Stimulated activated CD8-positive, alpha-beta memory T cell treated with anti-CD3 and anti-CD28 coated beads, Interleukin-7, amount 100 ng/mL, for 24 hours (primary cell): ENCODE measurements at regions not wholly inside any gene's neighbourhood (a gene's known extent, or its start where the extent isn't known, plus 50 kb on each side); places are given as distances from the start of the nearest gene placed in this dataset.
"Not testable (repeated sequence)": the region's sequence is repeated elsewhere in the genome, so short reads cannot be mapped to it uniquely, and the experiment has no call there.

Experiments
- DNase-seq: peaks from one replicate; pipeline ENCODE4 v3.0.0-alpha.2; 2020; ENCODE audit warnings: low read depth

DNA sequence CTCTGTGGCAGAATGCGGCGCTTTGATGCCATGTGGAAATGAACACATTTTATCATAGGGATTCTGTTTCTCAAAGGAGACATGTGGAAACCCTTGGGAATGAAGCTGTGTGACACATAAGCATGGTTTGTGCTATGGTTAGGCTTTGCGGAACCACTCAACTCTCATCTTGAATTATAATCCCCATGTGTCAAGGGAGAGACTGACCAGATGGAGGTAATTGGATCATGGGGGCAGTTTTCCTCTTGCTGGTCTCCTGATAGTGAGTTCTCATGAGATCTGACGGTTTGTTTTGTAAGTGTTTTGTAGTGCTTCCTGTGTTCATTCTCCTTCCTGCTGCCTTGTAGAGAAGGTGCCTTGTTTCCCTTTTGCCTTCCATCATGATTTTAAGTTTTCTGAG lies 1109.2 kb upstream of the ALCAM start:
- DNase-seq: no peak

DNA sequence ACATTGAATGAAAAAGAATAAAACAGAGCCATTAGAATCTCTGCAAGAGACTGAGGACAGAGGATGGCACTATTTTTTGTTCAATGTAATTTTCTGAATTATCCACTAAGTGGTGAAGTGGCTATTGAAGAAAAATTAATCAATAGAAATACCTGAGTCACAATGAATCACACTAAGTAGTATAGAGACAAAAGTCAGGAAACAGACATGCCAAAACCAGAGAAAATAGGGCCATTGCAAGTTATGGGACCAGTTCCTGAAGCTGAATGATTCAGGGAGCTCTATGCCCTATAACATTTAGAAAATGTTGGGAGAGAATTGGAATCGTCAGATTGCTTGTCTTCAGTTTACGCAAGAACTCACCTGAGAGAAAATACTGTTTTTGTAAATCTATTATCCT lies 1103.2 kb upstream of the ALCAM start:
- no peak for DNase-seq

DNA sequence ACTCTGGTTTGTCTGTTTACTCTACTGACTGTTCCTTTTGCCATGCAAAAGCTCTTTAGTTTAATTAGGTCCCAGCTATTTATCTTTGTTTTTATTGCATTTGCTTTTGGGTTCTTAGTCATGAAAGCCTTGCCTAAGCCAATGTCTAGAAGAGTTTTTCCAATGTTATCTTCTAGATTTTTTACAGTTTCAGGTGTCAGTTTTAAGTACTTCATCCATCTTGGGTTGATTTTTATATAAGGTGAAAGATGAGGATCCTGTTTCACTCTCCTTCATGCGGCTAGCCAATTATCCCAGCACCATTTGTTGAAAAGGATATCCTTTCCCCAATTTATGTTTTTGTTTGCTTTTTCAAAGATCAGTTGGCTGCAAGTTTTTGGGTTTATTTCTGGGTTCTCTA lies 1100.5 kb upstream of the ALCAM start:
- not testable (repeated sequence) for DNase-seq

DNA sequence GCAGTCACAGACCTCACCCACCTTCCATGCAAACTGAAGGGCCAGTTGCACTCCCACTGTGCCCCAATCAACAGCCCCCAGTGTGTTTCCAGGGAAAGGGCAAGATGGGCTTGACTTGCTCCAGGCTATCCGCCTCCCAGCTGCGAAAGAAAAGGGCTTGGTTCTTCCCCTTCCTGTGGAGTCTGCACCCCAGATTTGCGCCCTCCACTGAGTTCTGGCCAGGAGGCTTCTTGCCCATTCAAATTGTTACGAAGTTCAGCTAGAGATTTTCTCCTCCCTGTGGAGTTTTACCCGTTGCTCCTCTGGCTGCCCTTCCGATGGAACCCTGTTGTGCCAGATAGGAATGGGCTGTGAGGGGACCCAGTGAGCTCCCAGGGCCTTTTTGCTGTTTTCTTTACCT lies 1096.9 kb upstream of the ALCAM start:
- DNase-seq: no peak

DNA sequence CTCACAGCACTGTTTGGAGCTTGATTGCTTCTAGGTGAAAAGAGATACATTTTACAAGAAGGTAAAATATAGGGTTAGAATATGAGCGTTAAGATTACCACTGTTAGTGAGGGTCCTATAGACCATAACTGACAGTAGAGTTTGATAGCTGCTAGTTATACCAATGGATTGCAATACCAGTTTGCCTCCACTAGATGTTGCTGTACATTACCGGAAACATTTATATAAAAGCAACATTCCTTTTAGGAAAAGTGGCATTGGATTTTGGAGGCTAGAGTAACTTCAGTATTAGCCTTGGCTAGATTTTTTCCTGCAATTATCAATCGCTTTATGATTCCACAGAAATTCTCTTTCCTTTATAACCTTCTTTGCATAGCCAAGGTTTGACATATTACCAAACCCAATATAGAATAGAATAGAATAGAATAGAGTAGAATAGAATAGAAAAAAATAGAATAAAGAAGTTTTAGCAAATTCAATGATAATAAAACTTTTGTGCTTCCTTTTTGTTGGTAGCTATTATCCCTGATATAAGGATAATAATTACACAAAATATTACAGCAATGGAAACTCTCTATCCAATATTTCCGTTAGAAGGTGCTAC lies 1093.6 kb upstream of the ALCAM start:
- DNase-seq: no peak

DNA sequence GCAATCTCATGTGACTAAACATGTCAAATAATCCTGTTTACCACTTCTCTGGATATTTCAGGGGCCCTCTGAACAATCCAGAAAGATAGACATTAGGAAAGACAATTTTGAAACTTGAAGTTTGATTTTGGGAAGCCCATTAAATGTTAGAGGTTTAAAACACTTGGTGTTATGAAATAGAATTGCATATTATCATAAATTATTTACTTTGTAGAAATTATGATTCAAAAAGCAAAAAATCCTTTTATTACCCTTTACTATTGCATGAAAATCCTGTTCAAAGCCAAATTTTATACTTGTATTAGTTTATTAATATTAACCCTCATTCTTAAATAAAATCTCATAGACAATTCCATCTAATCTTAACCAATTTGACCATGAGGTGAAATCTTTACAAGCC lies 1091.5 kb upstream of the ALCAM start:
- DNase-seq: no peak

DNA sequence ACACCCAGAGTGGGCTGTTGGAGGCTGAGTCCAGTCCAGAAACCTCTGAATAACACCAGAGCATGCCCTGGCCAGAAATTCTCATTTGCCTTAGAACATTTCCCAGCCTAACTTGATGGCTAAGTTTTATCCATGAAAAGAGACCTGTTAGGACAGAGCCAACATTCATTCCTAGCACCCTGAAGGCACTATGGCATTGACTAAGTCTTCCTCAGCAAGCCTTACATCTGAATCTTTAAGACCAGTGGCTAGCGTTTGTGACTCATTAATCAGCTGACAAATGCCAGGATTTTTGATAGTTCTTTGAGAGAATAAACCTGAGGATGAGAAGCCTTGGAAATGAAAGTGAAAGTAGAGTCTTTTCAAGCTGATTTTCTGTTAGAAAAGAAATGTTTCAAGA lies 1087.1 kb upstream of the ALCAM start:
- DNase-seq: no peak

DNA sequence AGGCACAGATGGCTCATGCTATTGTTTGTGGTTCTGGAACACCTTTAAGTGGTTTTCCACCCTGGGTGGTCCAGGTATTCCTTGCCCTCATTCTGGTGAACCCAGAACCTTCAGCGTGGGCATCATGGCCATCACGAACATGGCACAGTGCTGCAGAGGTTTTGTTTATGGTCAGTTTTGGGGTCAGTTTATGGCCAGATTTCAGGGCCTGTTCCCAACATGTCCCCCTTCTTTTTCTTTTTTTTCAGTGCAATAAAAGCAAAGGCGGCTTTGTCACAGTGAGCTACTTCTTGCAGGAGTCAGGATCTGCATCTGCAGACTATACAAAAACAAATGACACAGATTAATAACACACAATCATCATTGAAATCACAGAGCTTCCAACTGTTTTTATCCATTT lies 1085.0 kb upstream of the ALCAM start:
- DNase-seq: no peak

DNA sequence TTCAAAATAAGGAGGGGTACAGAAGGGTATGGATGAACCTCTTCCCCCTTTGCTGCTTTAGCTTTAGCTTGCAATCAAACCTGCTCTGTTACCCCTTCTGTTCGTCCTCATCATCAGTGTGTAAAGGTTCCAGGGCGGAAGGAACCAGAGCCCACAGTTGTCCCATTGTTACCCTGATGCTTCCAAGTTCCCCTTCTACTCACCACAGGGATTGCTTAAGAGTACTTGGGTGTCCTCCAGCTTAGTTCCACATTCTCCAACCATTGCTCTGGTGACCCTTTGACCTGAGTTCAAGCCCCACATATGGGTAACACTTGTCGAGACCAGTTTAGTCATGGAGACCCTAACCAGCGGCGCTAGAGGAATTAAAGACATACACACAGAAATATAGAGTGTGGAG lies 1080.1 kb upstream of the ALCAM start:
- DNase-seq: no peak

DNA sequence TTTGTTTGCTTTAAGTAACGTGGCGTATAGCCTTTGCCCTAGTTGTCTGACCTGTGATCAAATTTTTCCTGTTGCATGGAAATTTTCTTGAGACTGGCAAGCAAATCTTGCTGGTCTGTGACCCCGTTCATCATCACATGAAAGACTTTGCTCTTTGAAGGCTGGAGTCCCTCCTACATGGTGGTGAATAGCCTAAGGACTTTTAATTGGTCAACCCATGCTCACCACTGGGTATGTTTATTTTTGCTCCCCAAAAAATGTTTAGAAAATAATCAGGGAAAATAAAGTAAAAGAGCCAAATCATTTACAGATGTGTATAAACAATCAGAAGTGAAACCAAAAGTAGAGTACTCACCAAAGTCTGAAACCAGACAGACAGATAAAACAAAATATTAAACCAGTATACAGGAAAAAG lies 1075.3 kb upstream of the ALCAM start:
- DNase-seq: no peak

DNA sequence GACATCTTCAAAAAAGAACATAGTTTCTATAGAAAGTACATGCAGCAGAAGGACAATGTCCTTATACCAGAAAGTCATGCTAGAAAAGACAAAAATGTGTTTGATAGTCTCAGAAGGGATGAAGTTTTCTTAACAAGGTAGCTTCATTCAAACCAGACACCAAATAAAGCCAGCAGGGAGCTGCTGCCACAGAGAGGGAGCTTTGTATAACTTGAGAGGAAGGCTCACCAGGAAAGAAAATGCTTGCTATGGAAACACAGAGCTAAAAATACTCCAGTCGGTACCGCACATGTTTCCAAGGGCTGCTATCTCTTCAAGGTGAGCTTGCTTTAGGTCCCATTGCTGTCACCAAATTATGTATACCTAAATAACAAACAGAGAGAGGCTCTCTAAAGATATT lies 1074.8 kb upstream of the ALCAM start:
- no peak for DNase-seq

DNA sequence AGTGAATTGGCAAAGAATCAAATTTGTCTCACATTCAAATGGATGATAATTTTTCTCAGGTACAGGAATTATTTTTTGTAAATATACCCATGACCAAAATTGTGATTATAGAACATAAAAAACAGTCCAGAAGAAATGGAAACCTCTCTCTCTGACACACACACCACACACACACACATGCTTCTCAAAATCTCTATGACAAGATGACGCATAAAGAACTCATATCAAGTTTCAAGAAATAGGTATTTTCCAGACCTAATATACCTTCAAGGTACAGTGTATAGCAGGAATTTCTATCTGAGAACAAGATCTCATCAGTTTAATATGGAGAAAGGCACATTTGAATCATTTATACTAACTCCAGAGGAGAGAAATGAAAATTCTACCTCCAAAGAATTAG lies 1069.1 kb upstream of the ALCAM start:
- no peak for DNase-seq

DNA sequence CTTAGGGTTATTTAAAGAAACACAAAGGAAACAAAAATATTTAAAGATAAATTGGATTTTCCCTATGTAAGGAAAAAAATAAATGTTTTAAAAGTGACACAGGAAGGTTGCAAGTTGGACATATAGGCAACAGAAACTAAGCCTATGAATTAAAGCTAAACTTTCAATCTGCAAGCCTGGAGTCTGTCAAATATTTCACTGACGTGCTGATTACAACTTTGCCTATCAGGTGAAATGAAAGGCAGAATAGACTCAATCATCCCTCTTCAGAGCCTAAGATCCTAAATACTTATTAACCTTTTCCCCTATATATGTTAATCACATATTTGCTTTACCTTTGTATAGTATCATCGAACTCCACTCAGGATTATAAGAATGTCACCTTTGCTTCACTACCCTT lies 1068.0 kb upstream of the ALCAM start:
- no peak for DNase-seq

DNA sequence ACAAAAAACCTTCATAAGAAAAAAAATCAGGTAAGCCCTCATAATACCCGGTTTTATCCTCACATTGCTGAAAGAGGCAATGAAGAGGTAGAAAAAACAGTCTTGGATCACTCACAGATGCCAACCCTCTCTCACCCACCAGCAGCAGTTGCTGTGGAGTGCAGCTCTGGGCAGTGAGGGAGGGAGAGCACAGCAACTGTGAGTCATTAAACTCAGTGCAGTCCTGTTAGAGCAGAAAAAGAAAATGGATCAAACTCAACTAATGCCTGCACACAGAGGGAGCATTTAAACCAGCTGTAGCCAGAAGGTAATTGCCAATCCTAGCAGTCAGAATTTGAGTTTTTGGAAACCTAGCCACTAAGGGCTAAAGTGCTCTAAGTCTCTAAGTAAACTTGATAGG lies 1050.6 kb upstream of the ALCAM start:
- DNase-seq: no peak

DNA sequence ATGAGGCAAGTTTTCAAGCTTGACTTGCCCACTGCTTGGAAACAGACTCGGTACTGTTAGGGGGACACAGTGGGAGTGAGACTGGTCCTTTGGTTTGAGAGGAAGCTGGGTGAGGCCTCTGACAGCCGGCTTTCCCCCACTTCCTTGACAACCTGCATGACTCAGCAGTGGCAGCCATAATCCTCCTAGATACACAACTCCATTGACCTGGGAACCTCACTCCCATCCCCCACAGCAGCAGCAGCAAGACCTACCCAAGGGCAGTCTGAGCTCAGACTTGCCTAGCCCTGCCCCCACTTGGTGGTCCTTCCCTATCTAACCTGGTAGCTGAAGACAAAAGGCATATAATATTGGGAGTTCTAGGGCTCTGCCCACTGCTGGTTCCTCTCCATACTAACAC lies 1043.5 kb upstream of the ALCAM start:
- no peak for DNase-seq

DNA sequence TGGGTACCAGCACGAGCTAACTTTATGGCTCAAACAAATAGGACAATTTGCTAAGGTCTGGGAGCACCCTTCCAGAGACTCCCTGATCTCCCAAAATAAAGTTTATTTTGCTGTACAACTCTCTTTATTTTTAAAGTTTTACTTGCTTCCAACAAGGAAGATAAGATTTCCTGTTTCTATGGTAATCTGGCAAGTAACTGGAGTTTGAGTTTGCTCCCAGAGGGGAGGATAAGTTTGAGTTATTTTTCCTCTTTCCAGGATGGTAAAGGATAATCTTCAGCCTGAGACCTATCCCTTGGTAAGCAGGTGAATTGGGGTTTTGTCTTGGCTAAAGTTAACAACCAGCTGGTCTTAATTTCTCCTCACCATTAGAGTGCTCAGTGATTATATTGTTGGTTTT lies 1019.4 kb upstream of the ALCAM start:
- DNase-seq: no peak

DNA sequence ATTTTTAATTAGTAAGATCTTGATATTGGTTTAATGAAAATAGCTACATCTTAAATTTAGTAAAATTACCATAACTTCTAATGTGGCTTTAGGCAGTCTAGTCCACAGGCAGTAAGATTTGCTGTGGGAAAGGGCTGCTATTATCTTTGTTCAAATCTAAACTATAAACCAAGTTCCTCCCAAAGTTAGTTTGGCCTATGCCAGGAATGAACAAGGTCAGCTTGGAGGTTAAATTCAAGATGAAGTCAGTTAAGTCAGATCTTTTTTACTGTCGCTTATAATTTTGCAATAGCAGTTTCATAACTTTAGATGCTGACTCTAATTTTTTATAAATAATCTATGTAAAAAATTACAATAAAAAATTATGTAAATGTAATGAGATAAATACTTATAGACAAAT lies 1016.9 kb upstream of the ALCAM start:
- no peak for DNase-seq

DNA sequence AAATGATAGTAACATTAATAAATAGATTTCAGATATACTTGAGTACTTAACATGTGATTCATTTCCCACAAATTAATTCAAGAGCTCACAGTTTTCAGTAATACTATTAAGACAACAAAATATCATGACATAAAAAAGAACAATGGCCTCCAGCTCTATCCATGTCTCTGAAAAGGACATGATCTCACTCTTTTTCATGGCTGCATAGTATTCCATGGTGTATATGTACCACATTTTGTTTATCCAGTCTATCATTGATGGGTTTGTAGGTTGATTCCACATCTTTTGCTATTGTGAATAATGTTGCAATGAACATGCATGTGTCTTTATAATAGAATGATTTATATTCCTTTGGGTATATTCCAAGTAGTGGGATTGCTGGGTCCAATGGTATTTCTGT lies 1012.8 kb upstream of the ALCAM start:
- DNase-seq: no peak

DNA sequence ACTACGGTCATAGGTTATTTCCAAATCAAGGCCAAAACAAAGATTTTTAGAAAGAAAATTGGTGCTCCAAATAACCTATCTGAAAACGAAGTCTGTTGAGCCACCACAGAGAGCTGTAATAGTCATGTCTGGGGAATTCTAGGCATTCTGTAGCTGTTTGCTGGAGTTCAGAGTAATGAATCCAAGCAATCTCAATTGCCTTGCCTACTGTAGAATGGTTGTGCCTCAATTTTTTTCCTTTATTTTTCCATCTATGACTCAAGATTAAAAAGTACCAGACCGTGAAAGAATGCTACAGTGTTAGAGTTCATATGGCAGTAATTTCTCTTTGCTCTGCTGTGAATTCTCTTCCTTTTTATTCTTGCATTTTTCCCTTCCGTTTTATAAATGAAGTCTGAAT lies 1007.2 kb upstream of the ALCAM start:
- no peak for DNase-seq

DNA sequence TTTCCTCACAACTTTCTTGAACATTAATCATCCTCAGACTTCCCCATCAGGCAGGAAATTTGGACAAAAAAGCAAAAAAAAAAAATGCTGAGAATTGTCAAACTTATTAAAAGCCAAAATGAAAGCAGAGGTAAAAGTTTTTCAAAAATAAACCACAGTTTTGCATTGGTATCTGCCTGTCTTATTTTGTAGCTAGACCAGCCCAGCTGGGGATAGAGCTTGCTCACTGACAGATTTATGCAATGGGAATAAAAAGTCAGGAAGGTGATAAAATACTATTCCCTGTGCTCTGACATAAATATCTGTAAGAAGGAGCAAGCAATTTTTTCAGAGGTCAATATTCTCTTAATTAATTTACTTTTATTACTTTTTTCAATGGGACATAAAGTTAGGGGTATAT lies 1006.7 kb upstream of the ALCAM start:
- DNase-seq: no peak

DNA sequence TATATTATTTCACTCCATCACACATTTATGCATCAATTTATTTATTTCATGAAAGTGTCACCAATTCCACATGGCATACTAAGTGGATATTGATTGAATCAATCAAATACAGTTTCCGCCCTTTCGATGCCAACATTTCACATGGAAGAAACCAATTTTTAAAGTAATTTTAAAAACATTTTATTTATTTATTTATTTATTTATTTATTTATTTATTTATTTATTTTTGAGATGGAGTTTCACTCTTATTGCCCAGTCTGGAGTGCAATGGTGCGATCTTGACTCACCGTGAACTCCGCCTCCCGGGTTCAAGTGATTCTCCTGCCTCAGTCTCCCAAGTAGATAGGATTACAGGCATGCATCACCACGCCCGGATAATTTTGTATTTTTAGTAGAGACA lies 1005.0 kb upstream of the ALCAM start:
- not testable (repeated sequence) for DNase-seq

DNA sequence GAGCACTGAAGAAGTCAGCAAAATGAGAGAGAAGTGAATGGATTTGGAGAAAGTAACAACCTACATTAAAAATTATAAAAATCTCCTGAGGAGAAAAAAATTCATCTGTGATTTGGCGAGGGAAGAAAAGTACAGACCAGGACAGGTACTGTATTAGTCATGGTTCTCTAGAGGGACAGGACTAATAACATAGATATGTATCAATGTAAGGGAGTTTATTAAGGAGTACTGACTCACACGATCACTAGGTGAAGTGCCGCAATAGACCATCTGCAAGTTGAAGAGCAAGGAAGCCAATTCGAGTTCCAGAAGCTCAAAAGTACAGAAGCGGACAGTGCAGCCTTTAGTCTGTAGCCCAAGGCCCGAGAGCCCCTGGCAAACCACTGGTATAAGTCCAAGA lies 1004.4 kb upstream of the ALCAM start:
- DNase-seq: no peak

DNA sequence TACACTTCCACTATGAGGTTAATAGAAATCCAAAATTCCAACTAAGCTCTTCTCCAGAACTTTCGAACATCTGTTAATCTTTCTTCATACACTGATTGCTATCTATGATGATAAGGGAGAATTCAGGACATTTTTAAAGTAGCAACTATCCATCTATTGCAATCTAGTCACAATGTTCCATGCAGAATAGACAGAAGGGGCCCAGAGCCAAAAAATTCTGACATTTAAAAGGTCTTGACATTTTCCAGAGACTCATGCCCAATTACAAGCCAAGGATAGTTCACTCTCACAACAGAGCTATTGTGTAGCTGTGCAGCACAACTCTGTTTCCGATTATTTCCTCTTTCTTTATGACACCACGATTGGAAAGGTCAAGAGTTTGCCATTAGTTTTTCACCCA lies 999.7 kb upstream of the ALCAM start:
- DNase-seq: no peak

DNA sequence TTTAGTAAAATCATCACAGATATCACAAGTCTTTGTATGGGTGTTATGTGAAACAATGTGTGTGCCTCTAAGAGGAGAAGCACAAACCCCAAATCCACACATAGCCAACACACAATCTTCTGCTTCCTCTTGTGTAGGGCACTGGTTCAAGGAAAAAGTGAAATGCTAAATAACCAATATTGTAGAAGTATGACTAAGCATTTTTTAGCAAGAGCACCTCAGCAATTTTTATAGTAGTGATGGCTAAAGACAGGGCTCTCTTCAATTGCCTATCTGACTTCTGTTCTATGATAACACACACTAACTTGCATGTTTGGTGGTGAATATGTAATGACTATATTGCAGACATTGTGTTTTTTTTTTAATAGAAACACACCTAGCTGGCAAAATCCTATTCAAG lies 997.9 kb upstream of the ALCAM start:
- no peak for DNase-seq

DNA sequence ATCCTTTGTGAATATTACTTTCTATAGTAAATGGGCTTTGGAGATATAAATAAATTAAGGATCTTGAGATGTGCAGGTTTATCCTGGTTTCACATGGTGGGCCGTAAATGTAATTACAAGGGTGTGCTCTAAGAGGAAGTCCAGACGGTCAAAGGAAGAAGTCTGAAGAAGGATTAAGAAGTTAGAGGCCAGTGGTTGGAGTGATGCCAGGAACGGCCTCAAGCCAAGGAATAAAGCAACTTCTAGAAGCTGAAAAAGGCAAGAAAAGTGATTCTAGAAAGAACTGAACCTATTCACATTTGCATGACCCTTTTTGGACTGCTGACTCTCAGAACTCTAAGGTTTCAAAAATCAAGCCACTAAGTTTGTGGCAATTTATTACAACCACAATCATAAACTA lies 981.3 kb upstream of the ALCAM start:
- DNase-seq: no peak
